Psoas muscle (tissue), 7 donors: ENCODE measurements at regions not wholly inside any gene's neighbourhood (a gene's known extent, or its start where the extent isn't known, plus 50 kb on each side); places are given as distances from the start of the nearest gene placed in this dataset.

Experiments used
- ATAC-seq, 4 donors: fragments of 200-7000 bp; cut with Tn5 transposase; one replicate each; pipeline ENCODE4 v1.9.1; 2020; ENCODE audit warnings: moderate library complexity in 3 of 4, mild to moderate bottlenecking in 2 of 4
- DNase-seq, 2 donors: peaks; one replicate each; pipeline ENCODE4 v3.0.0-alpha.2; 2020
- H3K27ac ChIP-seq: fragments of 200-600 bp; one replicate; pipeline ENCODE4 v1.8.0; 2022
- H3K27me3 ChIP-seq, 3 donors: fragments of 200-600 bp in 1 of 3; one replicate each; pipeline versions ENCODE4 v1.6.1 to v1.8.0; 2013 to 2022; ENCODE audit warnings: low read length in 2 of 3, mild to moderate bottlenecking in 2 of 3, moderate library complexity in 1 of 3; ENCODE audit not compliant: insufficient read depth in 3 of 3
- H3K36me3 ChIP-seq, 2 donors: fragments of 200-600 bp in 1 of 2; one replicate each; pipeline versions ENCODE4 v1.6.1 to v1.8.0; 2013 to 2022; ENCODE audit warnings: low read depth in 1 of 2, mild to moderate bottlenecking in 1 of 2, moderate library complexity in 1 of 2; ENCODE audit not compliant: insufficient read depth in 1 of 2
- H3K4me1 ChIP-seq: fragments of 200-600 bp; one replicate; pipeline ENCODE4 v1.8.0; 2022
- H3K4me3 ChIP-seq: fragments of 200-600 bp; one replicate; pipeline ENCODE4 v1.8.0; 2022; ENCODE audit warnings: mild to moderate bottlenecking
- H3K9me3 ChIP-seq: fragments of 200-600 bp; one replicate; pipeline ENCODE4 v1.8.0; 2022
- WGBS, 3 donors: extraction: QIAGEN DNeasy Blood & Tissue Kit; methylation state at CpG; one replicate each; pipeline versions ENCODE4 v1.1.6 to v1.1.7; 2013; 5-methylcytosine and 5-hydroxymethylcytosine counted together
- intact Hi-C, 2 donors: fragments of 100-400 bp; cut with DNase I; formaldehyde crosslinking; loops; one replicate each; pipeline versions ENCODE4 v1.11.0 to v1.14.2; 2022
- TF ChIP-seq, protein P1 (sequence below): fragments of 200-600 bp; IDR thresholded peaks from one replicate; pipeline ENCODE4 v1.8.0; 2022; ENCODE audit warnings: antibody characterized with exemption
- donor health status: healthy with polysubstance abuse.
- donor health status: DM: no; HTN: no; CAD: no; lungs with moderate emphysema.
- donor health status: Bipolar disorder and iron deficiency.
- donor health status: healthy.
- donor health status: DM: yes; HTN: yes; CAD: no.
- donor health status: DM: no; HTN: no; CAD: no.
- donor health status: DM: yes; HTN: yes; CAD: no.

DNA sequence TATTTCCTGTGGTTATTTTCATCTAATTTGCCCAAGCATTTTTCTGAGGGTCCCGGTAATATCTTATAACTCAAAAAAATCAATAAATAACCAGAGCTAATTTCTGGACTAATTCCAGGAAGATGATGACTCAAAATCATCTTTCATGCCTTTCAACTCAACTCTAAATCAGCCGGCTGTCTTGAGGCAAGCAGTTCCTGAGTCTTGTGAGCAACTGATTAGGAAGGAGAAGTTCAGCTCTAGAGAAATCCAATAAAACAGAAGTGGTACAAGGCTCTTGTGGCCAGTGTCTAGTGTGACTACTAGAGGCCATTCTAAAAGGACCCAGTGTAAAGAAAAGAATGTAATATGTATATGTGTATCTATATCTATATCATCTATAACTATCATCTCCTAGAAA is 890.4 kb downstream of the TRIB2 start:
- intact Hi-C loops: no loop called here

DNA sequence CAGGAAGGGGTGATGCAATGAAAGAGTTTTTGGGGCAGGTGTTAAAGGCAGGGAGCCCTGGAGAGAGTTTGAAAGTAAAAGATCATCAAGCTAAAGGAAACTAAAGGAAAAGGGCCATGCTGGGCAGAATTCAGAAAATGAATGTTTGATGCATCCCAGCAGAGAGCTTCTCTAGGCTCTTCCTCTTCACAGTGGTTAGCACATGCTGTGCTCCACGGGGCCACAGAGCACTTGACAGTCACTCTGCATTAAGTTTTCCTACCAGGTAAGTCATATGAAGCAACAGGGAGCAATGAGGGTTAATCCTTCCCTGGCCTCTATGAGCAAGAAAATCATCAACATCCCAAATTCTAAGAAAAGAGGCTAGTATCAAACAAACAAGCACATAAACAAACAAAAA is 895.2 kb downstream of the TRIB2 start:
- Histone ChIP-seq H3K27me3 (no peaks in the 10 kb centered on the region), H3K9me3 (peaks cover 7% of the 10 kb centered on the region), H3K4me1 (no peaks in the 10 kb centered on the region), H3K27ac (no peak overlapping the region), H3K4me3 (no peak overlapping the region), H3K36me3 (no peaks in the 10 kb centered on the region)
- 0 to 13% (median 2%) methylated on average over 1 of the region's 1 CpG for WGBS, 3 donors
- ATAC-seq (no peak), DNase-seq (no peak)
- intact Hi-C loops: no loop called here
- TF ChIP-seq, protein P1, sequence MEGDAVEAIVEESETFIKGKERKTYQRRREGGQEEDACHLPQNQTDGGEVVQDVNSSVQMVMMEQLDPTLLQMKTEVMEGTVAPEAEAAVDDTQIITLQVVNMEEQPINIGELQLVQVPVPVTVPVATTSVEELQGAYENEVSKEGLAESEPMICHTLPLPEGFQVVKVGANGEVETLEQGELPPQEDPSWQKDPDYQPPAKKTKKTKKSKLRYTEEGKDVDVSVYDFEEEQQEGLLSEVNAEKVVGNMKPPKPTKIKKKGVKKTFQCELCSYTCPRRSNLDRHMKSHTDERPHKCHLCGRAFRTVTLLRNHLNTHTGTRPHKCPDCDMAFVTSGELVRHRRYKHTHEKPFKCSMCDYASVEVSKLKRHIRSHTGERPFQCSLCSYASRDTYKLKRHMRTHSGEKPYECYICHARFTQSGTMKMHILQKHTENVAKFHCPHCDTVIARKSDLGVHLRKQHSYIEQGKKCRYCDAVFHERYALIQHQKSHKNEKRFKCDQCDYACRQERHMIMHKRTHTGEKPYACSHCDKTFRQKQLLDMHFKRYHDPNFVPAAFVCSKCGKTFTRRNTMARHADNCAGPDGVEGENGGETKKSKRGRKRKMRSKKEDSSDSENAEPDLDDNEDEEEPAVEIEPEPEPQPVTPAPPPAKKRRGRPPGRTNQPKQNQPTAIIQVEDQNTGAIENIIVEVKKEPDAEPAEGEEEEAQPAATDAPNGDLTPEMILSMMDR: no peak

More for the DNA sequence above, 890.4 kb downstream of the TRIB2 start:
- 42 to 56% (median 45%) methylated on average over 2 of the region's 2 CpGs for WGBS, 3 donors
- Histone ChIP-seq H3K4me1 (no peaks in the 10 kb centered on the region), H3K4me3 (no peak overlapping the region), H3K9me3 (no peaks in the 10 kb centered on the region), H3K27ac (no peak overlapping the region), H3K27me3 (no peaks in the 10 kb centered on the region), H3K36me3 (no peaks in the 10 kb centered on the region)
- TF ChIP-seq, protein P1: no peak
- DNase-seq (no peak), ATAC-seq (no peak)

DNA sequence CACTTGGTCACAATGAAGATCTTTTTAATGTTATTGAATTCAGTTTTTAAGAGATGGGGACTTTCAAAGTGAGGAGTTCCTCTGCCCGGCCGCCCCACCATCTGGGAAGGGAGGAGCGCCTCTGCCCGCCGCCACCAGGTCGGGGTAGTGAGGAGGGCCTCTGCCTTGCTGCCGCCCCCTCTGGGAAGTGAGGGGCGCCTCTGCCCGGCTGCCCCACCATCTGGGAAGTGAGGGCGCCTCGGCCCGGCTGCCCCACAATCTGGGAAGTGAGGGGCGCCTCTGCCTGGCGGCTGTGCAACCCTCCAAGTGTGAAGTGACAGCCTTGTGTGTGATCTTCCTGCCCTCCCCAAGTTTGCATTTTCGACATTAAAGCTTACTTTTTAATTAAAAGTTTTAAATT is 899.3 kb downstream of the TRIB2 start:
- no peak for DNase-seq
- Histone ChIP-seq H3K27me3 (no peaks in the 10 kb centered on the region), H3K36me3 (no peaks in the 10 kb centered on the region), H3K27ac (no peak overlapping the region), H3K4me1 (no peaks in the 10 kb centered on the region), H3K4me3 (no peak overlapping the region), H3K9me3 (peaks cover 7% of the 10 kb centered on the region)
- TF ChIP-seq, protein P1: no peak
- WGBS, 3 donors: 90 to 95% (median 93%) methylated on average over 15 of the region's 15 CpGs
- intact Hi-C loops: no loop called here
- ATAC-seq: no peak

DNA sequence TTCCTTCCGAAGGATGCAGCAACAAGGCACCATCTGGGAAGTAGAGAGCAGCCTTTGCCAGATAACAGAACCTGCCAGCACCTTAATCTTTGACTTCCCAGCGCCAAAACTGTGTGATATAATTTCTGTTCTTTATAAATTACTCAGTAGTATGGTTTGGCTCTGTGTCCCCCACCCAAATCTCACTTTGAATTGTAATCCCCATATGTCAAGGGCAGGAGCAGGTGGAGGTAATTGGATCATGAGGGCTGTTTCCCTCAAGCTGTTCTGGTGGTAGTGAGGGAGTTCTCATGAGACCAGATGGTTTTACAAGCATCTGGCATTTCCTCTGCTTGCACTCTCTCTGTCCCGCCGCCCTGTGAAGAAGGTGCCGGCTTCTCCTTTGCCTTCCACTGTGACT is 899.9 kb downstream of the TRIB2 start:
- Histone ChIP-seq H3K4me1 (no peaks in the 10 kb centered on the region), H3K9me3 (peaks cover 7% of the 10 kb centered on the region), H3K4me3 (no peak overlapping the region), H3K27me3 (no peaks in the 10 kb centered on the region), H3K27ac (no peak overlapping the region), H3K36me3 (no peaks in the 10 kb centered on the region)
- TF ChIP-seq, protein P1: no peak
- intact Hi-C loops: no loop called here
- ATAC-seq (no peak), DNase-seq (no peak)
- WGBS, 3 donors: 36 to 41% (median 37%) methylated on average over 5 of the region's 5 CpGs

DNA sequence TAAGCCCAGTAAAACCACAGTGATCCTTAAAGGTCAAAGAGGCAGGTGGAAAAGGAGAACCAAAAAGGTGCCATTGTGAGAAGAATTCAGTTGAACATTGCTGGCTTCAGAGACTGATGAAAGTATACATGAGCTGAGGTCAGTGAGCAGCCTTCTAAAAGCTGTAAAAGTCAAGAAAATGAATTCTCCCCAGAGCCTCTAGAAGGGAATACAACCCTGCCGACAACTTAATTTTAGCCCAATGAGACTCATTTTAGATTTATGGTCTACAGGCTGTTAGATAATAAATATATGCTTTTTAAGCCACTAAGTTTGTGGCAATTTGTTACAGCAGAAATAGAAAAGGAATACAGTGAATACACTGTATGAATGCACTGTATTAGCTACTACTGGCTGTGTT is 911.4 kb downstream of the TRIB2 start:
- DNase-seq: no peak
- ATAC-seq: no peak
- Histone ChIP-seq H3K27me3 (no peaks in the 10 kb centered on the region), H3K9me3 (no peaks in the 10 kb centered on the region), H3K4me1 (no peaks in the 10 kb centered on the region), H3K4me3 (no peak overlapping the region), H3K36me3 (no peaks in the 10 kb centered on the region), H3K27ac (no peak overlapping the region)
- WGBS, 3 donors: 14 to 30% (median 28%) methylated on average over 1 of the region's 1 CpG
- intact Hi-C loops: no loop called here
- TF ChIP-seq, protein P1: no peak
